Thyroid gland (tissue), 4 donors: ENCODE measurements at regions not wholly inside any gene's neighbourhood (a gene's known extent, or its start where the extent isn't known, plus 50 kb on each side); places are given as distances from the start of the nearest gene placed in this dataset.

Experiments
- DNase-seq, 2 donors: peaks; one replicate each; pipeline ENCODE4 v3.0.0-alpha.2; 2019
- H3K27ac ChIP-seq, 3 donors: fragments of 200-600 bp; sonication (generic); 1 replicate in 2 of 3; 2 replicates in 1 of 3; pipeline ENCODE4 v1.5.1; 2016 to 2019; ENCODE audit warnings: mild to moderate bottlenecking in 1 of 3, moderate library complexity in 1 of 3
- H3K27me3 ChIP-seq: fragments of 200-600 bp; sonication (generic); one replicate; pipeline ENCODE4 v1.5.1; 2019
- H3K36me3 ChIP-seq, 2 donors: fragments of 200-600 bp; sonication (generic); one replicate each; pipeline ENCODE4 v1.5.1; 2016 to 2019
- H3K4me1 ChIP-seq, 2 donors: fragments of 200-600 bp; sonication (generic); one replicate each; pipeline ENCODE4 v1.5.1; 2017 to 2019
- H3K4me3 ChIP-seq, 3 donors: fragments of 200-600 bp; sonication (generic); replicated peaks in 1 of 3; 1 replicate in 2 of 3; 2 replicates in 1 of 3; pipeline ENCODE4 v1.5.1; 2016; ENCODE audit warnings: mild to moderate bottlenecking in 1 of 3
- H3K9me3 ChIP-seq: fragments of 200-600 bp; sonication (generic); one replicate; pipeline ENCODE4 v1.5.1; 2017
- POLR2A ChIP-seq, 2 donors: fragments of 450-650 bp; IDR thresholded peaks; one replicate each; pipeline ENCODE4 v1.6.1; 2017; ENCODE audit warnings: antibody characterized with exemption in 2 of 2, mild to moderate bottlenecking in 2 of 2, moderate library complexity in 1 of 2
- WGBS, 2 donors: methylation state at CpG; one replicate each; pipeline ENCODE4 v1.1.5; 2017; 5-methylcytosine and 5-hydroxymethylcytosine counted together
- intact Hi-C: fragments of 100-400 bp; cut with DNase I; formaldehyde crosslinking; loops from one replicate; pipeline ENCODE4 v1.15.1; 2023
- TF ChIP-seq, protein P1 (sequence below), 6 experiments: fragments of 200-600 bp in 3 of 6; fragments of 450-650 bp in 3 of 6; sonication (generic) in 3 of 6; IDR thresholded peaks; one replicate each; pipeline ENCODE4 v1.5.1; 2016 to 2019; ENCODE audit warnings: antibody characterized with exemption in 6 of 6, mild to moderate bottlenecking in 2 of 6, inconsistent platforms in 1 of 6, moderate library complexity in 1 of 6

DNA sequence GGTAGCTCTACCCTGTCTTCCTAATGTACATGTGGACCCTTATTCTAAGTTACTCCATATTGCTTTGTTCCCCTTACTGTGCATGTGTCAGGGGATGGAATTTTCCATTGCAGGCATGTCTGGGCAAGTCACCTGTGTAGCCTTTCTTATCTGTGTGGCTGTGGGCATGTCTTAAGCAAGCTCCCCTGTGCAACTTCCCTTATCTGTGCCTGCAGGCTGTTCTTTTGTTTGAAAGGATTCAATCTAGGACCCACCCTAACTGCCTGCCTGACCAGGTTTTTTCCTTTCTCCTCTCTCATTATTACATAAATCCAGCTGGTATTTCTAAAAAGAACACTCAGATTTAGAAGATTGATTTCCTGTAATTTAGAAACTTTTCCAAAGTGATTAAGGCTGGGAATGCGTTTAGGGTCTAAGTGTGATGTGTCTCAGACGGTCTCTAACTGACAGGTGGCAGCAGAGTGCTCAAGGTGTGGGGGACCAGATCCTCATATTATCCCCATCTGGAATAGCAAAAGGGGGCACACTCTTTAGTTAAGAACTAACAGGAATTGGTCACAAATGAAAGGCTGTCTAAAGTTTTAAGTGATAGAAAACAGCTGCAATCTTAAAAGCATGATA, 198.9 kb upstream of the PPP1R2C start:
- H3K9me3 ChIP-seq = no peaks in the 10 kb centered on the region

DNA sequence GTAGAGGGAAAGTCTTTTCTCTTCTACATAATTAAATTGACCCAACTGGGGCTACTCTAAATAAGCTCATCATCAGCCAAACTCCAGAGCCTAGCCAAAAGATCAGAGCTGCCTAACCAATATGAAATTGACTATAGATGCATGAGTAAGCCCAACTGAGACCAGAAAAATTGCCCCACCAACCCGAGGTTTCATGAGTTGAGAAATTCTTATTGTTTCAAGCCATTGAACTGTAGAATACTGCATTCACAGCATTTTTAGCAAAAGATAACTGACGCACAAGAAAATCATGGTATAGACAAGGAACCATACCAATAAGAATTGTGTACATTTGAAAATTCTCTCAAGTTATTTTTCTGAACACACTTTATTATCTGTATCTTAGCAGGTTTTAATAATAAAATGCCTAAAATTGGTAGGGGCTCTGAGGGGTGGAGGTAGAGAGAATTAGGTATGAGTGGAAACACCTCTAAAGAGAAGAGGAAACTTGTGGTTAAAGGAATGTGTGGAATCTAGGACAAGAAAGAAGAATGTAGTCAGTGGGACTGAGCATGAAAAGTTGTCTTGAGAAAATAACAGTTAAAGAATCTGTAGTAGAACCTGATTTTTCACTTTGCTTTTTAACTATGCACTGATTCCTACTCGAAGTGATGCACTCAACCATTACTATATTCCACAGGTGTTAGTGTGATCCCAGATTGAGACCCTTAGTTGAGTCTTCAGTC, 200.9 kb upstream of the PPP1R2C start:
- 38 to 41% methylated on average over 3 of the region's 3 CpGs for WGBS, 2 donors
- DNase-seq = no peak
- Histone ChIP-seq H3K9me3 (no peaks in the 10 kb centered on the region), H3K4me1 (no peaks in the 10 kb centered on the region), H3K27me3 (no peaks in the 10 kb centered on the region), H3K36me3 (no peaks in the 10 kb centered on the region), H3K27ac (no peak overlapping the region), H3K4me3 (no peak overlapping the region)
- intact Hi-C loops = no loop called here
- TF ChIP-seq POLR2A (IDR thresholded peaks at IDR 0.05) = no peak
- TF ChIP-seq, protein P1, sequence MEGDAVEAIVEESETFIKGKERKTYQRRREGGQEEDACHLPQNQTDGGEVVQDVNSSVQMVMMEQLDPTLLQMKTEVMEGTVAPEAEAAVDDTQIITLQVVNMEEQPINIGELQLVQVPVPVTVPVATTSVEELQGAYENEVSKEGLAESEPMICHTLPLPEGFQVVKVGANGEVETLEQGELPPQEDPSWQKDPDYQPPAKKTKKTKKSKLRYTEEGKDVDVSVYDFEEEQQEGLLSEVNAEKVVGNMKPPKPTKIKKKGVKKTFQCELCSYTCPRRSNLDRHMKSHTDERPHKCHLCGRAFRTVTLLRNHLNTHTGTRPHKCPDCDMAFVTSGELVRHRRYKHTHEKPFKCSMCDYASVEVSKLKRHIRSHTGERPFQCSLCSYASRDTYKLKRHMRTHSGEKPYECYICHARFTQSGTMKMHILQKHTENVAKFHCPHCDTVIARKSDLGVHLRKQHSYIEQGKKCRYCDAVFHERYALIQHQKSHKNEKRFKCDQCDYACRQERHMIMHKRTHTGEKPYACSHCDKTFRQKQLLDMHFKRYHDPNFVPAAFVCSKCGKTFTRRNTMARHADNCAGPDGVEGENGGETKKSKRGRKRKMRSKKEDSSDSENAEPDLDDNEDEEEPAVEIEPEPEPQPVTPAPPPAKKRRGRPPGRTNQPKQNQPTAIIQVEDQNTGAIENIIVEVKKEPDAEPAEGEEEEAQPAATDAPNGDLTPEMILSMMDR (IDR thresholded peaks at IDR 0.05) = no peak

More for the DNA sequence above, 198.9 kb upstream of the PPP1R2C start:
- TF ChIP-seq, protein P1 (IDR thresholded peaks at IDR 0.05) = no peak
- no peak for TF ChIP-seq POLR2A (IDR thresholded peaks at IDR 0.05)
- WGBS, 2 donors = 66 to 93% methylated on average over 2 of the region's 2 CpGs
- no peak for DNase-seq
- intact Hi-C loops = no loop called here
- Histone ChIP-seq H3K4me3 (no peak overlapping the region), H3K4me1 (no peaks in the 10 kb centered on the region), H3K36me3 (no peaks in the 10 kb centered on the region), H3K27ac (no peak overlapping the region), H3K27me3 (no peaks in the 10 kb centered on the region)

- H3K4me1 ChIP-seq = no peaks in the 10 kb centered on the region
- H3K27me3 ChIP-seq = peaks cover 4% of the 10 kb centered on the region
- no peak for TF ChIP-seq POLR2A (IDR thresholded peaks at IDR 0.05)
- TF ChIP-seq, protein P1 (IDR thresholded peaks at IDR 0.05) = no peak
- no peaks in the 10 kb centered on the region for H3K9me3 ChIP-seq
- WGBS, 2 donors = 71 to 73% methylated on average over 1 of the region's 1 CpG
- intact Hi-C loops = no loop called here
- no peak overlapping the region for H3K27ac ChIP-seq
- DNase-seq = no peak
- H3K4me3 ChIP-seq = no peak overlapping the region
- no peaks in the 10 kb centered on the region for H3K36me3 ChIP-seq
These were observed 210.7 kb upstream of the PPP1R2C start for GRCh38 chrX:42988700-42989099.

- no peak overlapping the region for H3K4me3 ChIP-seq
- no peaks in the 10 kb centered on the region for H3K27me3 ChIP-seq
- WGBS, 2 donors = 81 to 87% methylated on average over 3 of the region's 3 CpGs
- no peaks in the 10 kb centered on the region for H3K4me1 ChIP-seq
- no peak overlapping the region for H3K27ac ChIP-seq
- H3K9me3 ChIP-seq = no peaks in the 10 kb centered on the region
- intact Hi-C loops = no loop called here
- no peaks in the 10 kb centered on the region for H3K36me3 ChIP-seq
- no peak for DNase-seq
- TF ChIP-seq, protein P1 (IDR thresholded peaks at IDR 0.05) = no peak
- TF ChIP-seq POLR2A (IDR thresholded peaks at IDR 0.05) = no peak
These were observed 214.4 kb upstream of the PPP1R2C start for GRCh38 chrX:42992199-42992943.

DNA sequence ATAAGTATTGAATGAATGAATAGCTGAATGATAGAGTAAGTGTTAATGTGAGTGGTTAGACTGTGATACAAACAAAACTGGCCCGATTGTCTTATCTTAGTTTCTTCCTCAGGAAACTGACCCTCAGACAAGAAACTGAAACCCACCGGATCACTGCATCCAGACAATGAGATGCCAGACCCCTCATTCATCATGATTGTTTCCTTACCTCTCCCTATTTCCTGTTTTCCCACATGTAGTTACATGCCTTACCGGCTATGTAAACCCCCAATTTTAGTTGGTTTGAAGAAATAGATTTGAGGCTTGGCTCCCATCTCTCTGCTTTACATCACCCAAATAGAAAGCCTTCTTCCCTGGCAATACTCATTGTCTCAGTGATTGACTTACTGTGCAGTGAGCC, 218.9 kb upstream of the PPP1R2C start:
- no peaks in the 10 kb centered on the region for H3K9me3 ChIP-seq
- intact Hi-C loops = no loop called here
- H3K4me1 ChIP-seq = no peaks in the 10 kb centered on the region
- no peak overlapping the region for H3K4me3 ChIP-seq
- TF ChIP-seq POLR2A (IDR thresholded peaks at IDR 0.05) = no peak
- TF ChIP-seq, protein P1 (IDR thresholded peaks at IDR 0.05) = no peak
- WGBS, 2 donors = 70 to 85% methylated on average over 3 of the region's 3 CpGs
- no peaks in the 10 kb centered on the region for H3K36me3 ChIP-seq
- no peak overlapping the region for H3K27ac ChIP-seq
- H3K27me3 ChIP-seq = peaks cover 4% of the 10 kb centered on the region
- DNase-seq = no peak
